ENCODE measurements at regions not wholly inside any gene's neighbourhood (a gene's known extent, or its start where the extent isn't known, plus 50 kb on each side); places are given as distances from the start of the nearest gene placed in this dataset.
"Not testable (repeated sequence)": the region's sequence is repeated elsewhere in the genome, so short reads cannot be mapped to it uniquely, and the experiment has no call there.

DNA sequence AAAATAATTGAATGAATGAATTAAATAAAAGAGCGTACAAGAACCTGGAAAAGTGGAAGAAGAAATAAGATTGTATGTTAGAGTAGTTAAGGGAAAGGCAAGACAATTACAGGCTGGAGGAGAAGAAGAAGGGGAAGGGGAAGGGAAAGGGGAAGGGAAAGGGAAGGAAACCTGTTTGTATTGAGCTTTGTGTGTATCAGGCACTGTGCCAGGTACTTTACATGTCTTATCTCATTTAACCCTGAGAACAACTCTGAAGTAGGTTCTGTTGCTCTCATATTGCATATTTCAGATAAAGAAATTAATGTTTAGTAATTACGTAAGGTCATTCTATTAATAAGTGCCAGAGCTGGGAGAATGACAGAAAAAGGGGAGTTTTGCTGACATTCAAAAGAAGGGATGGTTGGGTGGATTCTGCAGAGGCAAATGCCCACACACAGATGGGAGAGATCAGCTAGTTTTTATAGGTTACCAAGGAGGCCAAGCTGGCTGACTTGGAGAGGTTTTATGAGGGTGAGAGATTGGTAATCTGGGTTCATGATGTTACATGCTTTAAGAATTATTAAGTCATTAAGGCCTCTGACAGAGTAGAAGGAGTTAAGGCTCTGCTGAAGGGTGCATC, 92.3 kb upstream of the LCORL start:
- H3K36me3 Mint-ChIP-seq (ENCODE audit: low read depth) = no peaks in the 10 kb centered on the region
- peaks cover 5% of the 10 kb centered on the region for H3K27me3 Mint-ChIP-seq (ENCODE audit: low read depth)
- H3K27ac Mint-ChIP-seq (ENCODE audit: unreplicated experiment) = no peak overlapping the region
- TF ChIP-seq, protein P1, sequence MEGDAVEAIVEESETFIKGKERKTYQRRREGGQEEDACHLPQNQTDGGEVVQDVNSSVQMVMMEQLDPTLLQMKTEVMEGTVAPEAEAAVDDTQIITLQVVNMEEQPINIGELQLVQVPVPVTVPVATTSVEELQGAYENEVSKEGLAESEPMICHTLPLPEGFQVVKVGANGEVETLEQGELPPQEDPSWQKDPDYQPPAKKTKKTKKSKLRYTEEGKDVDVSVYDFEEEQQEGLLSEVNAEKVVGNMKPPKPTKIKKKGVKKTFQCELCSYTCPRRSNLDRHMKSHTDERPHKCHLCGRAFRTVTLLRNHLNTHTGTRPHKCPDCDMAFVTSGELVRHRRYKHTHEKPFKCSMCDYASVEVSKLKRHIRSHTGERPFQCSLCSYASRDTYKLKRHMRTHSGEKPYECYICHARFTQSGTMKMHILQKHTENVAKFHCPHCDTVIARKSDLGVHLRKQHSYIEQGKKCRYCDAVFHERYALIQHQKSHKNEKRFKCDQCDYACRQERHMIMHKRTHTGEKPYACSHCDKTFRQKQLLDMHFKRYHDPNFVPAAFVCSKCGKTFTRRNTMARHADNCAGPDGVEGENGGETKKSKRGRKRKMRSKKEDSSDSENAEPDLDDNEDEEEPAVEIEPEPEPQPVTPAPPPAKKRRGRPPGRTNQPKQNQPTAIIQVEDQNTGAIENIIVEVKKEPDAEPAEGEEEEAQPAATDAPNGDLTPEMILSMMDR (conservative IDR thresholded peaks at IDR 0.05) = no peak
- DNase-seq (ENCODE audit: low read depth, low spot score) = no peak
- no peak overlapping the region for H3K4me3 Mint-ChIP-seq
- no peaks in the 10 kb centered on the region for H3K9me3 Mint-ChIP-seq
- no peaks in the 10 kb centered on the region for H3K4me1 Mint-ChIP-seq

DNA sequence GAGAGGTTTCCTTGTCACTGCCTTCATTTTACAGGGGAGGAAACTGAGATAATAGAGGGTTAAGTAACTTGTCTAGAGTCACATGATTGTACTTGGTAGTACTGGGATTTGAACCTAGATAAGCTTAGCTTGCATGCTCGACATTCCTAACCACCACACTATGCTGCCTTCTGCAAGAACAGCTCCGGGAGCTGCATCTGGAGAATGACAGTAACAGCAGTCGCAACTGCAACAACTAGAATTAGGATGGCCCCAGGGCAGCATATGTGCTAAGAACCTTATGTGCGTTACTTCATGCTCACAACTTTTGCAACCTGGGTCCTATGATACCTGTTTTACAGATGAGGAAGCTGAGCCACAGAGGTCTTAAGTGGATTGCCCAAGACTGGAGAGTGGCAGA, 89.5 kb upstream of the LCORL start:
- no peak overlapping the region for H3K27ac Mint-ChIP-seq (ENCODE audit: unreplicated experiment)
- DNase-seq (ENCODE audit: low read depth, low spot score) = no peak

DNA sequence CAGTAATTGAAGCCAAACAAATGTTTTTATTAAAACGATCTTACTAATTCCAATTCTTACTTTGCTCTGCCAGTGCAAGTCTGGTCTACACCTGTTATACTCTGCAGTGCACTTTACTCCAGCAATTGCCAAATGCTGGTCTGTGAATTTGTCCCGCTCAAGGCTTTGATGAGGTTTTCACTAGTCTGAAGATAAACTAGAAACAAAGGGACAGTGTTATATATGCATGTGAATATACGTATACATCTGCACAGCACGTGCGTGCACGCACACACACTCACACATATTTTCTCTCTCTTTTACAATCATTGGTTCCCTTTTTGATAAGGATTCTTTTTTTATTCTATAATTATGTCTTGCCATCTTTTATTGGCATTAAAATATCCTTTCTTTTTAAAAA, 88.5 kb upstream of the LCORL start:
- H3K27me3 Mint-ChIP-seq (ENCODE audit: low read depth) = peaks cover 3% of the 10 kb centered on the region
- TF ChIP-seq, protein P1 (conservative IDR thresholded peaks at IDR 0.05) = no peak
- H3K36me3 Mint-ChIP-seq (ENCODE audit: low read depth) = no peaks in the 10 kb centered on the region
- no peak for DNase-seq (ENCODE audit: low read depth, low spot score)
- H3K4me3 Mint-ChIP-seq = no peak overlapping the region
- H3K27ac Mint-ChIP-seq (ENCODE audit: unreplicated experiment) = no peak overlapping the region
- H3K4me1 Mint-ChIP-seq = no peaks in the 10 kb centered on the region
- peaks cover 5% of the 10 kb centered on the region for H3K9me3 Mint-ChIP-seq

More for the DNA sequence above, 89.5 kb upstream of the LCORL start:
- H3K4me1 Mint-ChIP-seq = no peaks in the 10 kb centered on the region
- H3K4me3 Mint-ChIP-seq = no peak overlapping the region
- TF ChIP-seq, protein P1 (conservative IDR thresholded peaks at IDR 0.05) = no peak
- H3K36me3 Mint-ChIP-seq (ENCODE audit: low read depth) = no peaks in the 10 kb centered on the region
- peaks cover 5% of the 10 kb centered on the region for H3K9me3 Mint-ChIP-seq
- H3K27me3 Mint-ChIP-seq (ENCODE audit: low read depth) = peaks cover 3% of the 10 kb centered on the region

DNA sequence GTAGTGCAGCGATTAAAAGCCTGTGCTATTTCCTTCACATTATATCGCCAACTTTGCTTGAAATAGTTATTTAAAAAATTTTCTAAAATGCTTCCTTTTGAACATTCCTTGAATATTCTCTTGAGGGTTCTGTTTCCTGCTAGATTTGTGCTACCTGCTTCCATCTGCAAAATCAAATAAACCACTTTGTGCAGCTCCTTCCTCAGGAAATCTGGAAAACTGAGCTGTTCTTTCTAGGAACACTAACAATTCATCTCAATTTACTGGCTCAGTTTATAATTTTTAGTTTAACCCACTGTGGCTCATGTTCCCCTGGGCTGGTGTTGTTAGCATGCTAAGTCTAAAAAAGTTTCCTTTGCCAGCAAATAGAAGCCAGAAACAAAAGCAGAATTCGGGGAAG, 88.1 kb upstream of the LCORL start:
- TF ChIP-seq, protein P1 (conservative IDR thresholded peaks at IDR 0.05) = no peak
- DNase-seq (ENCODE audit: low read depth, low spot score) = no peak
- Mint-ChIP-seq H3K27ac (ENCODE audit: unreplicated experiment) (no peak overlapping the region), H3K4me3 (no peak overlapping the region), H3K4me1 (no peaks in the 10 kb centered on the region), H3K36me3 (ENCODE audit: low read depth) (no peaks in the 10 kb centered on the region), H3K9me3 (peaks cover 5% of the 10 kb centered on the region), H3K27me3 (ENCODE audit: low read depth) (peaks cover 3% of the 10 kb centered on the region)

DNA sequence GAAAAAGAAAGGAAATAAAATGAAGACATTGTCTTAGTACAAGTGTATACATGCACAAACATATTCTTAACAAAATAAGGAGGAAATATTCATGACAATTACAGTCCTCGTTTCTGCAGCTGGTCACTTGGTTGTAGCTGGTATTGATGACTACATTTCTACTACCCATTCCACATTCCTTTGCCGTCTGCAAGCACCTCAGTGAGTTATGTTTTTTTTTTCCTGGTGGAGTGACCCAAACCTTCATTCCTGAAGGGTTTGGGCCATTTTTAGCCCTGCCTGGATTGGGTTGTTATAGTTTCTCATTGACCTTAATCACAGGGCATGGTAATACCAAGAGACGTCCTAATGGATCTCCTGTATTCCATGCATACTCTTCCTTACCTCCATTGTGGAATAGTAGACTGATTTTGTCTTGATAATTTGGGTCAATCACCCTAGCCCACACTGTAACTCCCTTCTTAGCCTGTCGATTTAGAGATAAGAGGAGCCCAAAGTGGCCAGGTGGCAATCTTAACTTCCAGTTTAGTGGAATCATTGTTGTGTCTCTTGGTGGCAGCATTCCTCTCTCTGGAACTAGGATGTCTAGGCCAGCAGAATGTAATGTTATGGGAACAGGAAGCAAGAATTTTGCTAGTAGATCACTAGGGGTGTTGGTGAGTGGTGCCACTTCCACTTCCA, 86.4 kb upstream of the LCORL start:
- not testable (repeated sequence) for H3K27ac Mint-ChIP-seq (ENCODE audit: unreplicated experiment); H3K4me3 Mint-ChIP-seq; H3K9me3 Mint-ChIP-seq; DNase-seq (ENCODE audit: low read depth, low spot score); H3K27me3 Mint-ChIP-seq (ENCODE audit: low read depth); H3K4me1 Mint-ChIP-seq; H3K36me3 Mint-ChIP-seq (ENCODE audit: low read depth)

DNA sequence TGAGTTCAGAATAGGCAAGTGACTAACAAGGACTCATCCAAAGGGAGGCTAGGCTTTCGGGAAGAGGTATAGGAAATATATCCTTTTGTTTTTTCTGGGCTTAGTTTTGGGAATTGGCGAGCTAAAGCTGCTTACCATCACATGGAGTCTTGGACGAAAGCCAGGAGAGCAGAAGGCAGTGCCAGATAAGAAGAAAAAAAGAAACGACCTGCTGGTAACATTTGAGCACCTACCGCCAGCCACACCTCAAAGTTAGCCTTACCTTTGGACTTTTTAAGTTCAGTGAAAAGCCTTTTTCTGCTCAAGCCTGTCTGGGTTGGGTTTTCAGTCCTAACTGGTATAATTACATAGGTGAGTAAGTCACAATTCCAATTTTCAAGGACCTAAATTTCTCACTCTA, 85.1 kb upstream of the LCORL start:
- no peaks in the 10 kb centered on the region for H3K36me3 Mint-ChIP-seq (ENCODE audit: low read depth)
- H3K4me1 Mint-ChIP-seq = no peaks in the 10 kb centered on the region
- no peak for DNase-seq (ENCODE audit: low read depth, low spot score)
- H3K27me3 Mint-ChIP-seq (ENCODE audit: low read depth) = peaks cover 3% of the 10 kb centered on the region
- H3K27ac Mint-ChIP-seq (ENCODE audit: unreplicated experiment) = no peak overlapping the region
- no peak overlapping the region for H3K4me3 Mint-ChIP-seq
- peaks cover 5% of the 10 kb centered on the region for H3K9me3 Mint-ChIP-seq
- TF ChIP-seq, protein P1 (conservative IDR thresholded peaks at IDR 0.05) = no peak
